ENCODE measurements at regions not wholly inside any gene's neighbourhood (a gene's known extent, or its start where the extent isn't known, plus 50 kb on each side); places are given as distances from the start of the nearest gene placed in this dataset.

DNA sequence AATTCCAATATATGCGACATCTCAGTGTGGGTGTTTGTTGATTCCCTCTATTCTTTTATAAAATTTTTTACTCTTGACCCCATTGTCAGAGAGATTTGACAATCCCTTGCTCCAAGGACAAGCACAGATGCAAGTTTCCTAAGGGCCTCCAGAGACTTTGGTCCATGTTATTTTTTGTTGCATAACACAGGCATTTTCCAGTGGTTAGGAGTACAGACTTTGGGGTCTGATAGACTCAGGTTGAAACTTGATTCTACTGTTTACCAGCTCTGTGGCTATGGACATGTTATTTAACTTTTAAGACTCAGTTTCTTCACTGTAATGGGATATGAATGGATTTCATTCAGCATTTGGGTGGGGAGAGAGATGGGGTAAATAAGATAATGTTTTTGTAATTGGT, 361.3 kb downstream of the ENC1 start:
- no peak for DNase-seq

DNA sequence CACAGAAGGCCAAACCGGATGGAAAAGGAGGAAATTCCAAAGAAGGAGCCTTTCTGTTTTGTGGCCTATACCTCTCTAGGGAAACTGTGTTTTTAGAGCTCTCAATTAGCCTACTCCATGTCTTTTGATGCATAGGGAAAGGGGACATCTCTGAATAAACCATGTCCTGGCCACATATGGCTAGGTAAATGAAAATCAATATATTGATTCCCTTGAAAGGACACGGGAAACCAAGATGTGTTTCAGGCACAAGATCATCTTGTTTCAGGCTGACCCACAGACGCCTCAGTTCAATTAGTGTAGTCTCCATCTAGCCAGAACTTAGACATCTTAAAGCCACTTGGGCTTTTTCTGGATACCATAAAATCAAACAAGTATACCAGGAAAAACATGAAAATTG, 363.1 kb downstream of the ENC1 start:
- DNase-seq: no peak

DNA sequence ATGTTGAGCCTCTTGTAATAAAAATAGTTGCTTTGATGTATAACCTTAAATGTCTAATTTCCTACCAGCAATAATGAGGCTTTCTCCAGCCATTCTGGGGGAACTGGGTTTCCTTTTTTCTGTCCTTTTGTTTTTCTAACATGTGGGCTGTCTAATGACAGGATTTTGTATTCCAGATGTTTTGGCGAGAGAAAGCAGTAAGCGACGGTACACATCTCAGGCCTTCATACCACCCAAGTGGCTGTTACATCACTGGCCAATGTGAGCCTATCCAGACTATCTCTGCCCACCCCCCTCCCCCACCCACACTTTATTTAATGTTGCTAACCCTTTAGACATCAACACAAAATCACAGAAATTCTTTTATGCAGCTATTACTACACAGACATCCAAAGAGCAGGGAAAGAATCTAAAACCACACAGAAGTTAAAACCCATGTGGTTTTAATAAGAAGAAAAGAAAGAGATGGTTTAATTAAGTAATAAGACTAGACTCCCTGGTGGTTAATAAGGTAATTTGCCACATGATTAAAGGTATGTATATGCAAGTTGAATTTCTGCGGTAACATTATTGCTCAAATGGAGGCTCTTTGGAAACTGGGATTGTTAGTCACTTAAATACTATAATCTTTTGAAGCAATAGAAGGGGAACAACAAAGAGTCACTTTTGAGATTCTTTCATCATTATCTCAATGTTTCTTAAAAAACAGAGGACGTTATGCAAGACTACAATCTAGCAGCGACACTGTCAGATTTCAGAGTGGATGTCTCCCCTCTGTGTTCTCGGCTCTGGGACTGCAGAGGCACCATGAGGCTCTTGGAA, 365.1 kb downstream of the ENC1 start:
- DNase-seq: no peak

DNA sequence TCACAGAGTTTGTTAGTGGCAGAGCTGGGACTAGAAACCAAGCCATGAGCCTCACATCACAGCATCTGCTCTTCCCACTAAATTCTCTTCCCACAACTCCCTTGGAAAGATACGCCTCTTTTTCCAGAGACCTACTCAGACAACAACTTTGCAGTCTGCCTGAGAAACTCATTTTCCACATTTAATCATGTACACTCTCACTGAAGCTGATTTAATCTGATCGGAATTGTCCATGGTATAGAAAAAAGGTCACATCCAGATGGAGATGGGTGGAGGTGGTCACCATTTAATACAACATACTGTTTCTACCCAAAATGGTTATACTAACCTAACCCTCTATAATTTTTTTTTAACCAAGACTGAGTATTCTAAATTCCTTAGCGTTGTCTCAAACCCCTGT, 366.2 kb downstream of the ENC1 start:
- DNase-seq: no peak

DNA sequence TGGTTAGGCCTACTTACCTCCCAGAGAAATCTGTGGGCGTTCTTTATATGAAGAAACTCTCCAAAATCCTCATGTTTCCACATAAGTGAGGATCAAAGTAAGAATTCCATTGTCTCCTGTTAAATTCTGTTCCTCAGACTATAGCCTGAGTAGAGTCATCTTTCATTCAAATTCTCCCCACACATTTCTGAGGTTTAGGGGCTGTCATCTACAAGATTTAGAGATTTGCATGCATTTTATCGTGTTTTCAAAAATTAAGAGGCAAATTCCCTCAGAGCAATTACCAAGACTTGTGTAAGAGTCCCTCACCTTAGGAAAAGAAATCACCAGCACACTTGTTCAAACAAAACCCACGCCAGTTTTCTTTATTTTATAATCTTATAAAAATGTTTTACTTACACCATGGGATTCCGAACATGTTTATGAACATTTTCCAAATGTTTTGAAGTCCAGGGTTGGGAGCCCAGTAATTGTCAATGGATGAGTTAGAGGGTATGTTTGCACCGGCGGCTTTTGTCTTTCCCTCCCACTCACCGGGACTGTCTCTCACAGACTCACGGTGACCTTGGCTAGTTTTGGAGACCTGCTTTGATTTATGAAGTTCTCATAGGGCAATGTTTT, 367.6 kb downstream of the ENC1 start:
- DNase-seq: no peak

DNA sequence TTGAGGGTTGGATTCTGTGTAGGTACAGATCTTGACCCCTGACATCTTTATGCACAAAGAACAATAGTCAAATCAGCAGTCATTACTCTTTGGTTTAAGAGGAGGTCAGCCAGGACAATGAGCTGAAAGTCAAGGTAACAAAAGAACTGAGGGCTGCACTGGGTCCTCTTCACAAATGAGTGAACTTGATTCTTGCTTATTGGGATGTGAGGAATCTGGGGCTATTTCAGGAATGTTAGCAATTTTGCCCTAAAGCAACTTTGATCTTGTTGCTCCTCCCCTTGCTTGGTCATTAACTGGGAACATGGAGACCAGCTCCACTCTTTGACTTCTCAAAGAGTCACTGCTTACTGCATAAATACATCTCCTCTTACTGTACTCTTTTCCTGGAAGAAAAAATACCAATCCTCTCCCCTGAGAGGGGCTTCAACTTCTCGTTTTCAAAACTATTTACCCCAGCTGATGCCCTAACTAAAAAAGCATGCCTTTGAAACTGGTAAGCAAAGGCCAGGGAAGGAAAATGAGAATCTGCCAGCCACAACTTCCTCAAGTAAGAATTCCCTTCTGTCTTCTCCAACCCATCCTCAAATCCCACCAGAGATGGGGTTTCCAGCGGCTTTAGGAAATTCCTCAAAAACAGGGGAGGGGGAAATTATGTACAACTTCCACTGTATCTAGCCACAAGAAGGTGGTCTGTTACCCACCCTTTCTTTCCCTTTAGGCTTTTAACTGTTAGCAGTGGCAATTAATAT, 368.3 kb downstream of the ENC1 start:
- no peak for DNase-seq

DNA sequence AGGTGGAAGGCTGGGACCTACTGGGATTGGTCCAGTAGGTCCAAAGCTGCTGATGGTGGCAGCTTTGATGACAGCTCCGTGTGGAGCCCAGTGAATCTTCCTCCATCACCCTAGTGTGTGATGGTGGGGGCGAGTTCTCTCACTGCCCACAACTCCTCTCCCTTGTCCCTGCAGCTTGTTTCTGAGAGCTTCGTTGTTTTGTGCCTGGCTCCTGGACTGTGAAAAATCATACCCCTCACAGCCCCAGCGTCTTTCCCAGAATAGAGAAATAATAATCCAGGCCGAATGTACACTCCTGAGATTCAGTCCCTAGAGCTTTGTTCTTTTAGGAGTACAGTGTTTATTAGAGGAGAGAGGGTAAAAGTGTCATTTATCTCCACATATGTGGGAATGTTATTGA, 372.2 kb downstream of the ENC1 start:
- no peak for DNase-seq

DNA sequence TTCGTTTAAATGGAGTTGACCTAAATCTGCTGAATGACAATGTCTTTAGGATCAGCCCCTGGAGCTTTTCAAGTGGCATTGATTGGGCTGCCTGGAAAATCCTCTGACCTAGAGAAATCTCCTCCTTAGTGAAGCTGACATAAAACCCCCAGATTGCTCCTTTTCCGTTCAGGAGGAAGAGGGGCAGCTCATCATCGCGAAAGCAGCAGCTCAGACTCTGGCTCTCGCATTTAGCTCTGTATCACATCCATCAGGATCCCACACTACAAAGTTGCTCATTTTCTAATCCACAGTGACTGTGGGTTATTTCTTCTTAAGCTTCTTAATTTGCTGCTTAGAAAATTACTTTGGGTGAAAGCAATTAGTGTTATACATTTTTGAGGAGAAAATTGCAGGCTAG, 373.7 kb downstream of the ENC1 start:
- DNase-seq: no peak

DNA sequence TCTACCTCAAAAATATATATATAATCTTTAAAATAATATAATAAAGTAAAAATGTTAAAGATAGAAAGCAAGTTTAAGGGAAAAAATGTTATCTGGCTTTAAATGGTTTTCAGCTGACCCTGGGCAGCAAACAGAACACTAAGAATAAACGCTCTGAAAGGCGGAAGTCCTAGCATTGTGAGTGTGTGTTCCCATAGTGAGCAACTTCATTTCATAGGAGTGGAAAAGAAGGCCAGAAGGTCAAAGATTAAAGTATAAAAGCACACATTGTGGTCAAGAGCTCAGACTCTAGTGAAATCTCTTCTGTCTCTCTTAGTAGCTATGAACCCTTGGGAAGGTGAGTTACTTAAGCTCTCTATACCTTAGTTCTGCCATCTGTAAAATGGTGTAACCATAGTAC, 374.4 kb downstream of the ENC1 start:
- DNase-seq: no peak

DNA sequence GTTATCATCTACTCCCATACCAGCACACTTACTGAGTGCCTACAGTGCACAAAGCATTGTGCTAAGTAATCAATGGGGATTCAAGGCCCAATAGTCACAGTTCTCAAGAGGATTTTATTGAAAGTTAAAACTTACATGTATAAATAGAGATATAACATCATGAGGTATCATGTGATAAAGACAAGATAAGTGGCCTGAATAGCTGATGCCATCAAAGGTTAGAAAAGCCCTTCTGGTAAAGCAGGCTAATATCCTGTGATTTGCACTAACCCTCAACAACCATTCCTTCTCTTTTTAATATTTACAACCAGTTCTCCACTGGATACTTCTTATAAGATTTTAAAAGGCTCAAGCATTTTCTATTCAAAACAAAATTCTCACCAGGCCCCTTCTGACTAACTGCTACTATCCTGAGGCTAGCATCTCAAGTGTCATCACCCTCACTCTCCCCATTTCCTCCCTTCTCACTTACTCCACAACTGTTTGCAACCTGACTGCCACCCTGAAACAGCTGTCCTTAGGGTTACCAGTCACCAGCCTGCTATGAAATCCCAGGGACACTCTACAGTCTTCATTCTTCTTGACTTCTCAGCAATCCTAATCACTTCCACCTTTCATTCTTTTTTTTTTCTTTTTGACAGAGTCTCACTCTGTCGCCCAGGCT, 377.9 kb downstream of the ENC1 start:
- DNase-seq: no peak

DNA sequence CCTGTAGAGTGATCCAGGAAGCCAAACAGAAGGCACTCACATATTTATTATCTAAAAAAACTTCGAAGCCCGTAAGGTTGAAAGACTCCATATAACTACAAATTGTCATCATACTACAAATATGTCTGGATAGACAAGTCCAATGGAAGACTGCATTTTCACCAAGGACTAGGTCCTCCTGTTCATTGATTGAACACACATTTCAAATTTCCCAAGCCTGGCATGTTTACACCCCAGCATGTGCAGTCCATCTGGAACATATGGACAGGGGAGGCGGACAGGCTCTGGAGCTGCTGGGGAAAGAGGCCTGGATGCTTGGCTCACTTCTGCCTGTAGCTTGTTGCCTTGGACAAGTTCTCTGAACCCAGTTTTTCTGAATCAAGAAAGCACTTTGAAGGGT, 378.7 kb downstream of the ENC1 start:
- no peak for DNase-seq

DNA sequence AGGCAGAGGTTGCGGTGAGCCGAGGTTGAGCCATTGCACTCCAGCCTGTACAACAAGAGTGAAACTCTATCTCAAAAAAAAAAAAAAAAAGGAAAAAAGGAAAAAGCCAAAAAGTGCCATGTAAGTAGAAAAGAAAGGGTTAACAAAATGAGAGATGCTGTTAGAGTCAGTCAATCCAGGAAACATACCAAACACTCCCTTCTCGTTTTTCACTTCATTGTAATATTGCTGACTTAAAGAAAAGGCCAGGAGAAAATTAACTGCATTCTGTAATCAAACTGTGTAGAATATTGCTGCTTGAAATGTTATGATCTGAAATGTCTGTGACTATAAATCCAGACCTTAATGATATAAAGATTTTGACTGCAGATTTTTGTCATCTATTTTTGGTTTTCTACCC, 379.1 kb downstream of the ENC1 start:
- DNase-seq: no peak

DNA sequence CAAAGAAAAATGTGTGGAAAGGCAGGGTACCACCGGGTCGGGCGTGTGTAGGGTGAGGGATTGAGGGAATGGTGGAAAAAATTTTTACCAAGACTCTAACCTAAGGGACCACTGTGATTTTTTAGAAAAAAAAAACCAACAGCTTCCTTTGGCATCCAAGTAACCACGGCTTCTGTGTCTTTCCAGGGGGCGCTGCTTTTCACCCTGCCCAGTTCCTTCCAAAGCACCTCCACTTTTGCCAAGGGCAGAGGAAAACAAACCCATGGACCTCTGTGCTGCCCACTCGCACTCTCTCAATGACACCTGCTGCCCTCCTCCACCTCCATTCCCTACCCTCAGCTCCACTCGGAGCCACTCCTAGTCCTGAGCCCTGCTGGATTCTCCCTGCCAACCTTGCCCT, 381.0 kb downstream of the ENC1 start:
- no peak for DNase-seq

DNA sequence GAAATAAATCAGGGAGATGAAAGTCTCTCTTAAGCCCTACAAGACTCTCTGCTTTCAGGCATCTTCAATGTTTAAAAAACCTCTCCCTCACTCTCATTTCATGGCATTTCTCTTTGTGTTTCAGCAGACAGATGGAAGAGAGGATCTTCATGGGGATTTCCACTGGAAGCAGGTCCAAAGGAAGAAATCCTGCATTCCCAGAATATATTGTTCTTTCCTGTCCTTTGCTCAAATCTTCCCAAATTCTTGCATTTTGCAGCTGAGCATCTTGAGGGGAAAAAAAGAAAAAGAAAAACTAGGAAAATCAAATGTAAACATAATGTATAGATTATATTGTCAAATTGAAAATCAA, 382.2 kb downstream of the ENC1 start:
- no peak for DNase-seq

DNA sequence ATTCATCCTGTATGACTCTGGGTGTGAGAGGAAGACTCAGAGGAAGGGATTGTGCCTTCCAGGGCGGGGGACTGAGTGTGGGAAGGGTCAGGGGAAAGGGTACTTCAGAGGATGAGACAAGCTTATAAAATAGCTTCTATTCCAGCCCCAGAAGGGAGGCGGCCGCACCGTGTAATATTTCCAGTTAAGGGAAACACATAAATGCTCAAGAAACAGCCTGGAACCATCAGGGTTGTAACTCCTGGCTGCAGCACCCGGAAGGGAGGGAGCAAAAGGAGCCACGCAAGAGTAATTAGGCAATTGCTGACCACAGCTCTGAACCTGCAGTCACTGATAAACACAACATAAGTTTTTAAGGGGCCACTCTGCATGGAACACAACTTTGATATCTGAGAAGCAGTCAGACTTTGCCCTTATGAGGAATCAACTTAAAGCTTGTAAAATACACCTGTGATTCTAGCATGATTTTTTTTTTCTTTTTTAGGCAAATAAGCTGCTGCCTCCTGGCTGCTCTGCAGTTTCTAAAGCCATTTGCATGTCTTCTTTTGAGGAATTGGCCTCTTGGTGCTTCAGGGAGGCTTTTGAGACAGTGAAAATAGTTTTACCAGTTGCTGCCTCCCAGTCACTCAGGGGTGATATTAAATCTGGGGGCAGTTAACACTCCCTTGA, 382.7 kb downstream of the ENC1 start:
- DNase-seq: no peak

DNA sequence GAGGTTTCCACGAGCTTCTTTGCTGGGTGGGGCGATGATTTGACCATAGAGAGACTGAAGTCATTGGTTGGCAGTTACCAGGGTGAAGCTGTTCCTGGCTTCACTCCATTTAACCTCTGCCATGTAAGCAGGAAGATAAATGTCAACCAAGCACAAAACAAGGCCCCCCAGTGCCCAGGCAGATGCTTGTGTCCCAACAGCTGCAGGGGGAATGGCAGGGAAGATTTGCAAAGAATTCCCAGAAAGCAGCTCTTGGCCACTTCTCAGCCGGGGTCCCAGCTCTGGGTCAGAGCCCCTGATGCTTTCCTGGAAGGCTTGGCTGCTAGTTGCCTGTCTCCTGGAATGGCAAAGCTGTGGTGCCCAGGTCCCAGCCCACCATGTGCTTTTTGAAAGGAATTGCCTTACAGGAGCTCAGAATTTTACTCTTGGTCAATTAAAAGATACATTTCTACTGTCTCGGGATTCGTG, 383.4 kb downstream of the ENC1 start:
- DNase-seq: no peak

DNA sequence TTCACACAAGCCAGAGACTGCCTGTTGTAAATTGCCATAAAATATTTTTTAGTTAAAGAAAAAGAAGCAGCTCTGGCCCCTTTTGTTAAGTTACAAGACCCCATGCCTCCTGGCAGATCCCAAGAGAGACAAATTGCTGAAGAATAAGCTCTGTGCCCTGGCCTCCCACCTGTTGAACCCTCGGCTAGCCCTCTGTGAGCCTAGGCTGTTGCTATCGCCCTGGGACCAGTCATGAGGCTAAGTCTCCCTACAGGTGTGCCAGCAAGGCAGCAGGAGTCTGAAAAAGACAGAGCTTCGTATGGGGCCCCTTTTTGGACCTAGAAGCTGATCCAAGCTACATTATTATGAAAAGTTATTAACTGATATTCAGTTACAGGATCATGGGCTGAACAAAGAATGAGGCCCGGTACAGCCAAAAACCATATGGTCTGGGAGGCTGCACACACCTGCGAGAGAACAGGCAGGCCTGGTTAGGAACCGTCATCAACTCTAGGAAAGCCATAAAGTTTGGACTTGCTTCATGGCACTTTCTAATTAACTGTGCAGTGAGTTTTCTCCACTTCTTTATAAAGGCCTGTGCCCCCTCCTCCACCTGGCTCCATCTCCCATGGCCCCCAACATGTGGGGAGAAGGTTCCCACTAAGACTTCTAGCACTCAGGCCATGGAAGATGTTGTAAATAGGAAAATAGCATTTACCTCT, 384.7 kb downstream of the ENC1 start:
- DNase-seq: no peak

DNA sequence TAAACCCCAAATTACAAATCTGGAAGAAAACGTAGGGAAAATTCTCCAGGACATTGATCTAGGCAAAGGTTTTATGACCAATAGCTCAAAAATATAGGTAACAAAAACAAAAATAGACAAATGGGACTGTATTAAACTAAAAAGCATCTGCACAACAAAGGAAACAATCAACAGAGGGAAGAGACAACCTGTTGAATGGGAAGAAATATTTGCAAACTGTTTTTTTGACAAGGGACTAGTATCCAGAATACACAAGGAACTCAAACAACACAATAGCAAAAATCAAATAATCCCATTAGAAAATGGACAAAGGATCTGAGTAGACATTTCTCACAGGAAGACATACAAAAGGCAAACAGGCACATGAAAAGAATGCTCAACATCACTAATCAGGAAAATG, 386.3 kb downstream of the ENC1 start:
- no peak for DNase-seq

DNA sequence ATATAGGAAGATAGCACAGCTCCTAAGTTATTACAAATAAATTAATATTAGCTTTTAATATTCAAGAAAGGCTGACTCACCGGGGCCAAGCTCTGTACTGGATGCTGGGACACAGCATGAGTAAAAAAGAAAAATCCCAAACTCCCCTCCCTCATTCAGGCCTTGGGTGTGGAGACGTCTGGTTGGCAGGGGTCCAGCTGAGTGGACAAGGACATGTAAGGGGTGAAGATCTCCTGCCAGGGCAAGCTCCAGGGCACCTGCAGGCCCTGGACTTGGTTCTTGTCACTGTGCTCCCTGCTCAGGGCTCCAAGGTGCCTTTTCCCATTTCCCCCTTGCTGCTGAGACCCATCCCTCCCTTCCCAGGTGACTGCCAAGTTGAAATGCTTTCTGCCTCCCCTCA, 388.5 kb downstream of the ENC1 start:
- DNase-seq: no peak

DNA sequence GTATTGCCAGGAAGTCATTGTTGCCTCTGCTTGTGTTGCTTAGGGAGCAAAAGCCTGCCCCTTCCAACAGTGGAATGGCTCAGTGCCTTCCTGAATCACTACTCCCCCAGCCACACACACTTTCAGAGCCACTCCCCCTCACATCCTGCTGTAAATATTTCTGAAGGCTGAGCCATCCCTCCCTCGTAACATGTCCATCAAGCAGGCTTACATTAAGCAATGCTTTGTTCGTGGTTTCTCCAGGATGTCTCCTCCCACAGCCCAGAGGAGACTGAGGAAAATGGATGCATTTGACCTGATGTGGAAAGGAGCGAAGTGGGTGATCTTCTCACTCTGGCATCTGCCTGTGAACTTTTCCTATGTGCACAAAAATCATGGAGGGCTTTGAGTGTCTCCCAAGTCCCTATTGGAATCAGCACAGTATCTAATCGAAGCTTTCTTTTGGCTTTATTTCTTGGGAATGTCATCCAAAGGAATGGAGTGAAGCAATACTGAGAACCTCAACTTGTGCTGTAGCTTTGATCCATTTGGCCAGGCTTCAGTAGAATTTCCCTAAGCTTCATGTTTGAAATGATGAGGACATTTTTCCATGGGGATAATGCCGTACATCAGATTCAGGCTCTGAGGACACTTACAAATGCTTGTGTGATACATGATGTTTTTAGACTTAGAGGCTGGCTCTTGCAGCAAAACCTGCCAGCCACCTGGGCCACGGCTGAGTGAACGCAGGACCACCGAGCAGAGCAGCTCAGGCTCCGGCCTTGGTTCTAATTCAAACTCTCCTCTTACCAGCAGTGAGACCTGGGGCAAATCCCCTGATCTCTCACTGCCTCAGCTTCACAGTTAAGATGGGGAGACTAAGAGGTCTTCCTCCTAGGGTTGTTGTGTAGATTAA, 389.1 kb downstream of the ENC1 start:
- no peak for DNase-seq
